ENCODE measurements at regions not wholly inside any gene's neighbourhood (a gene's known extent, or its start where the extent isn't known, plus 50 kb on each side); places are given as distances from the start of the nearest gene placed in this dataset.

- H3K27me3 Mint-ChIP-seq (ENCODE audit: insufficient read depth, low read depth, poor library complexity): peaks cover 4% of the 10 kb centered on the region
- H3K4me2 ChIP-seq: no peak overlapping the region
- no peaks in the 10 kb centered on the region for H3K4me1 ChIP-seq (ENCODE audit: insufficient read depth)
- H3K36me3 ChIP-seq (ENCODE audit: insufficient read depth): no peaks in the 10 kb centered on the region
- no peak for TF ChIP-seq CREB1 (CRISPR knock-in tag; IDR thresholded peaks at IDR 0.05; ENCODE audit: low read depth)
- TF ChIP-seq ZNF462 (CRISPR knock-in tag; IDR thresholded peaks at IDR 0.05): no peak
- TF ChIP-seq EZH2 (IDR thresholded peaks at IDR 0.05; ENCODE audit: low read depth, unreplicated experiment): no peak
- TF ChIP-seq STAT1 (IDR thresholded peaks at IDR 0.05; ENCODE audit: unreplicated experiment): no peak
- no peak for TF ChIP-seq EZH2phosphoT487 (IDR thresholded peaks at IDR 0.05; ENCODE audit: unreplicated experiment)
- TF ChIP-seq POLR2AphosphoS5 (IDR thresholded peaks at IDR 0.05; ENCODE audit: low read depth): no peak
- no peak for TF ChIP-seq CTCF (conservative IDR thresholded peaks at IDR 0.05; ENCODE audit: low read depth in 2 of 2)
- TF ChIP-seq ZNF331 (CRISPR knock-in tag; IDR thresholded peaks at IDR 0.05; ENCODE audit: low read depth): no peak
- TF ChIP-seq ZNF114 (CRISPR knock-in tag; IDR thresholded peaks at IDR 0.05): no peak
- TF ChIP-seq ETS1 (IDR thresholded peaks at IDR 0.05): no peak
- no peak for TF ChIP-seq NANOG (IDR thresholded peaks at IDR 0.05; ENCODE audit: borderline replicate concordance)
- no peaks in the 10 kb centered on the region for H3K36me3 Mint-ChIP-seq (ENCODE audit: low read depth)
- H3K79me2 ChIP-seq (replicated peaks; ENCODE audit: insufficient read depth): no peaks in the 10 kb centered on the region
- H2AFZ ChIP-seq: no peak overlapping the region
- no peaks in the 10 kb centered on the region for H3K27me3 ChIP-seq (ENCODE audit: insufficient read depth)
- H3K27ac ChIP-seq (ENCODE audit: low read depth): no peak overlapping the region
- H3K9me2 ChIP-seq (ENCODE audit: insufficient read depth): peaks cover 2% of the 10 kb centered on the region; the same call in 1 of the 2 replicates
- no peak overlapping the region for H3K4me3 ChIP-seq
- no peak for ATAC-seq
- H3K9me3 Mint-ChIP-seq: no peaks in the 10 kb centered on the region
- no peak overlapping the region for H3K27ac Mint-ChIP-seq
- no peaks in the 10 kb centered on the region for H3F3A ChIP-seq (replicated peaks; ENCODE audit: low read depth)
- no peak for DNase-seq (ENCODE audit: low spot score)
- H3K4me3 Mint-ChIP-seq: no peak overlapping the region
- H3K4me1 Mint-ChIP-seq: no peaks in the 10 kb centered on the region
- no peaks in the 10 kb centered on the region for H4K20me1 ChIP-seq (replicated peaks; ENCODE audit: insufficient read depth)
Measured at GRCh38 chr6:113511100-113511499, 346.0 kb upstream of the MARCKS start.
